GM19035 (cell line): ENCODE measurements at regions not wholly inside any gene's neighbourhood (a gene's known extent, or its start where the extent isn't known, plus 50 kb on each side); places are given as distances from the start of the nearest gene placed in this dataset.

Source experiments
- ATAC-seq: cut with Tn5 transposase; IDR thresholded peaks from one replicate; pipeline ENCODE4 v1.9.1; 2021; ENCODE audit not compliant: unreplicated experiment

DNA sequence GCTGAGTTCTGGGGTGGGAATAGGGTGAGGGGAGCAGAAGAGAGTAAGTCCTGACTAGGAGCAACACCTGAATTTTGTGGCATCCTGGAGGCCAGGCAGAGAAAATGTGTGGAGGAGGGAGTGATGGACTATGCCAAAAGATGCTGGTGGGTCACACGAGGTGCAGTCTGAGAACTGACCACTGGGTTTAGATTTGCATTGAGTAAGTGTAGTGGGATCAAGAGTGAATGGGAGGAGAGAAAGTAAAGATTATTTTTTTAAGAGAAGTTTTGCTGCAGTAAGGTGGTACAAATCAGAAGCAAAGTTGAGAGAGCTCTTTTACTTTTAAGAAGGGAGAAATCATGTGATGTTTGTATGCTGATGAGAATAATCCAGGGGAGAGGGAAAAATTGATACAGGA lies 405.1 kb downstream of the DLEU7 start:
- no peak for ATAC-seq

- ATAC-seq, result no peak
Observed at GRCh38 chr13:50441130-50441529, 402.4 kb downstream of the DLEU7 start.

GRCh38 chr13:50444726-50445125 lies 398.8 kb downstream of the DLEU7 start:
- ATAC-seq, result no peak

- no peak for ATAC-seq
Observed at GRCh38 chr13:50446611-50447010, 396.9 kb downstream of the DLEU7 start.

DNA sequence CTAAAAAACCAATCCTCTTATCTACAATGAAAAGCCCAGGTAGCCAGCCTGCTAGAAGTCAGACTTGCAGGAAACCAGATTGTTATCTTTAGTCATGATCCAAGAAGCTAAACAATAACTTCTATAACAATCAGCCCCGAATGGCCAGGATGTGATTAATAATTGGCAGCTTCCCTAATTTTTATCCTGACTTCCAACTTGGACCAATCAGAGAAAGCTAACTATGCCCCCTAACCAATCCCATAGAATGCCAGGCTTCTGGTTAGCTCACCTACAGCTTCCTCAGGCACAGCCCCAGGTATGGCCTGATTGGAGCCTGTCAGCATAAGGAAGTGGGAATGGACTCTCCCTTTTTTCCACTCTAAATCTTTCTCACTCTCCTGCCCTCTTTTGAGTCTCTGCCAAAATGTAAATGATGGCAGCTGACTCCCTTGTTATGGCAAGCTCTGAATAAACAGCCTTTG lies 394.9 kb downstream of the DLEU7 start:
- ATAC-seq, result no peak

- ATAC-seq, result no peak
Observed at GRCh38 chr13:50449465-50449864, 394.0 kb downstream of the DLEU7 start.

DNA sequence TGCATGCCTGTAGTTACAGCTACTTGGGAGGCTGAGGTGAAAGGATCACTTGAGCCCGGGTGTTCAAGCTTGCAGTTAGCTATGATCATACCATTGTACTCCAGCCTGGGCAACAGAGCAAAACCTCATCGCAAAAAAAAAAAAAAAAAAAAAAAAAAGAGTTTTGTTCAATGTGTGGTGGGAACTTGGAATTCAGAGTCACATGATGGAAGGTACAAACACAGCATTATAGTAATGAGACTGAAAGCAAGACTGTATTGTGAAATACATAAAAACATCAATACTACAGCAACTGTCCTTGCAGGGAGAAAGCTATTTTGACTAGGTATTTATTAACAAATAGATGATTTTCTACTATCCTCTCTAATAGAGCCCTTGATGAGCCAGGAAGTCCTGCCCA lies 393.2 kb downstream of the DLEU7 start:
- ATAC-seq, result no peak

- no peak for ATAC-seq
Observed at GRCh38 chr13:50451609-50452008, 391.9 kb downstream of the DLEU7 start.

- ATAC-seq, result no peak
Observed at GRCh38 chr13:50452028-50452427, 391.5 kb downstream of the DLEU7 start.

- ATAC-seq, result no peak
Observed at GRCh38 chr13:50452756-50453155, 390.7 kb downstream of the DLEU7 start.

DNA sequence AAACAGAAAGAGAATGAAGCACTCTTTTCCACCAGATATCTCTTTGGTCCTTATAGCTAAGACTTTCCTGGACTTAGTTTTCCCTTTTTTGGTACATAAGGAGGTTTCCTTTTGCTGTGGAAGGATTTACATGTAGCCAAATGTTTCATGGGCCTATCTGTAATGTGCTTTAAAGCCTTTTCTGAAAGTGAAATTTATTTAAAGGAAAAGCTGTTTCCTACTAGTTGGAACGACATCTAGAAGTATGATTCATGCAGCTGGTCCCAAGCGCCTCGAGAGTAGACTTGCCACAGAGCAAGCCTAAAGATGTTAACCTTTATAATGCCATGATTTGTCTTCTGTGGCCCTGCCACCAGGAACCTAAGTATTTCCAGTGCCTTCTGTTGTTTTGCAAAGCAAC lies 390.3 kb downstream of the DLEU7 start:
- ATAC-seq, result no peak

DNA sequence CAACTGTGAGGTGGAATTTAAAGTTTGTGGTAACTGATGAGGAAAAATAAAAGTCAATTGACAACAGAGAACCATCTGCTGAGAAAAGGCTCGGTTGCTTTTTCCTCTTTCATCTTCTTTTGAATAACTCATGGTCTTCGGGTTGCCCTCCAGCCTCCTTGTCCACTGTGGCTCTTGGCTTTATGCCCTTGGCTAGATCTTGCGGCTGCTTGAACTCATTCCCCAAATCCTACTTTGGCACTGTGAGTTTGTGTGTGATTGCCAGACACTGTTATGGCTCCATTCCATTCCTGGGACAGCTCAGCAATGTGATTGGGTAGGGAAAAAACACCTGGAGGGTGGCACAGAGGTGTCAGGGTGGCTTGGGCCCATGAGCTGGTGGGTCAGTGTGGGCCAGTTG lies 387.4 kb downstream of the DLEU7 start:
- no peak for ATAC-seq

DNA sequence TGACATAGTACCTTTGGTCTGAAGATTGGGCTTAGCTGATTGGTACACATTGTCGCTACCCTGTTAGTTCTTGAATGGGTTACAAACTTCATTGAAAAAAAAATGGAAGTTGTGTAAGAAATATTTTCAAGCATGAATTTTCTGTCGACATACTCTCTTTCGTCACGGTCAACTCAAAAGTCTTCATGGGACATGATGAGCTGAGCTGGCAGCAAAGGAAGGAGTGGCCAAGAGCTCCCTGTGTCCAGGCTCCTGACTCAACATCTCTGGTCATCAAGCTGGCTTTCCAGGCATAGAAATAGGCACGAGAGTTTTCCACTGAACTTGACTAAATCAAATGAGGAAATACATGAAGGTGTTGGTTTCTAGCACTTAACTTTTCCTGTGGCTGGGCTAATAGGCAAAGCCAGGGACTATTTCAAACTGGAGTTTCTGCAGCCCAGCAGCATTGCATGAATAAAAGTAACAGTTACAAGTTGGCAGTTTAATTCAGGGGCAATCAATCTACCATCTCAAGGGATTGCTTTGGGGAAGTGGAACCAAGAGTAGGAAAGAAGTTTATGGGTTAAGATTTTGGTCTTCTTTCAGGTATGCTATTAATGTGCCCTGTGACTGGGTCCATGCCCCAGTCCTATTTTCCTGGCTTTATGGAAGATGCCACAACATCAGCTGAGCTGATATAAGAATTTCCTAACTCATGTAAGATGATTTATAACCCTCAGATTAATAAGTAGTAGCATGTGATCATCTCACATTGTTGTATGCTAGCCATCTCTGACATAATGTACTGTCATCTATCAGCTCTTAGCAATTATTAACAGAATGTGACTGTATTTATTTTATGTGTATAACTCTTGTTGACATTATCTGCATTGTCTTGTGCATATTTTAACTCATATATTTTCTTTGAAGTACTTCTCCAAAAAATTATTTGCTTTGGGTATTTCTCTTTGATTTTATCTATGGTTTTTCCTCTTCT lies 385.8 kb downstream of the DLEU7 start:
- no peak for ATAC-seq

DNA sequence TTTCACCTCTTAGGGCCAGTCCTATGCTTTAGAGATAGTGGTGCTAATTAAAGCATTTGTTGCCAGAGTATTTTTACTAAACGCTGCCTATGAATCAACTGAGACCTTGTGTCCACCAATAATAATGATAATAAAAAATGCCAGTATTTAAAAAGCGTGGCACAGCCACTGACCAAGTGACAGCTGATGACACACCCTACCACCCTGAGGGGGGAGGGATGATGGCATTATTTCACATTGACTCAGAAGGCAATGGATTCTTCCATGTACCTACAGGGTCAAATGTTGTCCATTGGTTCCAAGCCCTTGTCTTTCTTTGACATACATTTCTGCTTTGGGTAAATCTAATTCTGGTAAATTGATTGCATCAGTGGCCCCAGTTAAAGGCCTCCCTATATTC lies 384.4 kb downstream of the DLEU7 start:
- ATAC-seq, result no peak

- ATAC-seq, result no peak
Observed at GRCh38 chr13:50459658-50460057, 383.8 kb downstream of the DLEU7 start.

GRCh38 chr13:50460358-50460757 lies 383.1 kb downstream of the DLEU7 start:
- no peak for ATAC-seq

DNA sequence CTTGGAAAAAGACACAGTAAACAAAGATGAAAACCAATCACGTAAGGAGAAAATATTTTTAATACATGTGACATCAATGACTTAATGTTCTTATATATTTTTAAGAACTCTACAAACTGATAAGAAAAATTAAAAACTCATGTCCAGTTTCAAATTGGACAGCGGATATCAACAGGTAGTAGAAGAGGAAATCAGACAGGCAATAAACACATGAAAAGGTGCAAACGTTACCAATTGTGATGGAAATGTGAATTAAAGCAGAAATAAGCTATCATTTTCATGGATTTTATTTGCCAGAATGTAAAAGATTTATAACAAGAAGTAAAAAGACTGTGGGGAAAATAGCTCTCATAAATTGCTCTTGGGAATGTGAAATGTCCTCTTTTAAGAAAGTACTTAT lies 382.3 kb downstream of the DLEU7 start:
- ATAC-seq, result no peak

DNA sequence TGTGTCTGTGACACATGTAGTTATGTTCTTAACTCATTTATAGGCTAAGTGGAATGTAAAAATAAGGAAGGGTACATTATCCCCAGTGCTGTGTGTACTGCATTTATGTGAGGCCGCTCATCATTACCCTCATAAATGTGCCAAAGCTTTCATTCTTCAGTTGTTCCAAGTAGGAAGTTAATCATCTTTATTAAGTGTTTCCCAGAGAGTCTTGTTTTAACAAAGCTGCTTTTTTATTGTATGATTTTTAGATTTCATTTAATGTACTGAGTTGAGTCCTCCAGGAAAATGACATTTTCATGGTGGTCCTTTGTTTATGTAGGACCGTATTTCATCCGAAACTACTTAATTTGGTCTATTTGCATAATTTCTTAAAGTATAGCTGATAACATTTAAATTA lies 379.8 kb downstream of the DLEU7 start:
- ATAC-seq, result no peak

DNA sequence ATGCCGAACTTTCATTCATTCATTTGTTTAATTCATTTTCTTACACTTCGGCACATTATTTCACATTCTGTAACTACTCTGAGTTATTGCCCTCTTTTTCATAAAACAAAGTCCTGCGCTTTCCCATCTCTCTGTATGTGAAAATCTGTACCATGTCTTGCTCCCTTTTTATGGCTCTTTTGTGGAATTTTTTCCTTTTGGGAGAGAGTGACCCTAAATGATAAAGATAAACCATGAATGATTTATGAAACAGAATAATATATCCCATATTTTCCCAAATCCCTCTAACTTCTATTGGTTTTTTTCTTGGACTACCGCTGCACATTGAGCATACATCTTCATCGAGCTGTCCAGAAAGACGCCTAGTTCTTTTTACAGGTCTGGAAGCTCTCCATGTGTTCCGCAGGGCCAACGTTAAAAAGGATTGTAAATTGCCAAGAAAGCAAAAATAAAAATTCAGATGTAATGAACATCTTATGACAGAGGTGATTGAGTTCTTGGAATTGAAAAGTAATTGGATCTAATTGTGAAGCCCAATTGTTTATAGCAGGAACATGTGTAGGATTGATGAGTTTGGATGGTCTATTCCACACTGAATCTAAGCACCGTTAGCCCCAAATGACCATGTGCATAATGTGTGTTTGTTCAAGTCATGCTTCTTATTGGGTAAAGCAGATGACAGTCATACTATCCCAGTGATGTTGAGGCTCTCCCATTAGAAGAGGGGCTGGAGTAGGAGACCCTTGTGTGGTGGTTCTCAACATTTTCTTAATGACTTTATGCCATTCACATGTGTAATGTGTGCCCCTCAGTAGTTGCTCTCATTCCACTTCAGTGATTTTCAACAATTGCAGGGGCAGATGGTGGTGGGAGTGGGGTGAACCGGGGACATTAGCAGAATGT lies 378.9 kb downstream of the DLEU7 start:
- ATAC-seq, result no peak

DNA sequence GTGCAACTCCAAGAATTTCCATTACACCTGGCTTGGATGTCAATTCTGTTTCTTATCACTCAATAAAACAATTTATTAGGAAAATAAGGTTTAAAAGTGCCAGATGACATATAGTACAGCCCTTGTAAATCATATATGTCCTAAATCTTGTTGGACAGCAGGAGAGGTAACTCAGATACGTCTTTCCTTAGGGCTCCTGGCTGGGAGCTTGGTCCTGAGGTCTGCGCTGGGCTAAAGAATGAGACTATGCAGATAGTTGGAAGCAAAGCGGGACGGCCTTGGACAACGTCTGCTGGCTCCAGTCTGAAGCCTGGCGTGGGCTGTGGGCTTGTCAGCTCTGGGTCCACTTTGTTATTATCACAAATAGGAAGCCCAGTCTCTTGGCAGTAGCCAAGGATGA lies 377.0 kb downstream of the DLEU7 start:
- ATAC-seq, result no peak

- no peak for ATAC-seq
Observed at GRCh38 chr13:50467156-50468110, 376.1 kb downstream of the DLEU7 start.
